ENCODE measurements at regions not wholly inside any gene's neighbourhood (a gene's known extent, or its start where the extent isn't known, plus 50 kb on each side); places are given as distances from the start of the nearest gene placed in this dataset.

GRCh38 chrX:39242187-39242586 is 440.9 kb downstream of the MID1IP1 start:
- no peaks in the 10 kb centered on the region for H3K9me3 Mint-ChIP-seq
- H3K27ac ChIP-seq (ENCODE audit: low read depth, low read length) = no peak overlapping the region
- no peaks in the 10 kb centered on the region for H3K9me3 ChIP-seq (ENCODE audit: control insufficient read depth in 1 of 2, low read length in 2 of 2)
- no peaks in the 10 kb centered on the region for H3K27me3 ChIP-seq (ENCODE audit: insufficient read depth, low read length)
- ChIA-PET POLR2A (ENCODE audit: partially characterized antibody) (no interaction called here), CTCF (ENCODE audit: partially characterized antibody) (interaction anchor here (1.1 to 4.9 kb wide), 6 partner anchors 11 to 476 kb away, joined by 3 to 15 read pairs (median 4); no protein-coding TSS in a partner anchor)
- H3K4me3 Mint-ChIP-seq = no peak overlapping the region
- H3K27ac Mint-ChIP-seq = no peak overlapping the region
- no peaks in the 10 kb centered on the region for H3K4me1 ChIP-seq (ENCODE audit: insufficient read depth, low read length)
- no peaks in the 10 kb centered on the region for H3K36me3 ChIP-seq (ENCODE audit: insufficient read depth, low read length)
- no peaks in the 10 kb centered on the region for H3K4me1 Mint-ChIP-seq
- DNase-seq = peak in 4 of 5 donors; percentile 14 to 27 (median 20)
- H3K4me3 ChIP-seq (ENCODE audit: low read length in 2 of 2) = no peak overlapping the region
- no peaks in the 10 kb centered on the region for H3K27me3 Mint-ChIP-seq
- no peaks in the 10 kb centered on the region for H3K36me3 Mint-ChIP-seq
- intact Hi-C loops (cut with micrococcal nuclease) = loop anchor here (1.0 to 5.0 kb wide), 4 partner anchors 79 to 580 kb away; no protein-coding TSS in a partner anchor

DNA sequence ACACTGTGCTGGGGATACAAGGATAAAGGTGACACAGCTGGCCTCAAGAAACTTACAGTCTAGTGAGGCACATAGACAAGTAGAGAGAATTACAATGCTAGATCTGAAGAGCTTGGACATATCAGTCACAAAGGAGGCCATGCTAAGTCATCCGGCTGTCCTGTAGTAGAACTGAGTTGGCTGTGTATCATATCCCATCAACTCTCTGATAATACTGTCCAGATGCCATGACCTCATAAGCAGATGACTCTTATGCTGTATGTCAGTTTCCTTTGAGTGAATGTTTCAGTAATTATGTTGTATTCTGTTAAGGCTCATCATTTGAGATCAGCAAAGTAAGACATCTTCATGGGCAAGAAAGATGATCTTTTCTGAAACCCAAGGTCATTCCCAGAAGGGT is 442.9 kb downstream of the MID1IP1 start:
- intact Hi-C loops (cut with micrococcal nuclease) = loop anchor here (5.0 kb wide), 2 partner anchors 477 to 582 kb away; no protein-coding TSS in a partner anchor
- H3K36me3 ChIP-seq (ENCODE audit: insufficient read depth, low read length) = no peaks in the 10 kb centered on the region
- no peaks in the 10 kb centered on the region for H3K27me3 ChIP-seq (ENCODE audit: insufficient read depth, low read length)
- no peak overlapping the region for H3K4me3 ChIP-seq (ENCODE audit: low read length in 2 of 2)
- POLR2A ChIA-PET (ENCODE audit: partially characterized antibody) = no interaction called here
- Mint-ChIP-seq H3K27me3 (no peaks in the 10 kb centered on the region), H3K27ac (no peak overlapping the region), H3K4me1 (no peaks in the 10 kb centered on the region), H3K4me3 (no peak overlapping the region), H3K36me3 (no peaks in the 10 kb centered on the region), H3K9me3 (no peaks in the 10 kb centered on the region)
- no peak overlapping the region for H3K27ac ChIP-seq (ENCODE audit: low read depth, low read length)
- CTCF ChIA-PET (ENCODE audit: partially characterized antibody) = interaction anchor here (4.9 kb wide), 1 partner anchor 81 kb away, joined by 15 read pairs; no protein-coding TSS in a partner anchor
- no peaks in the 10 kb centered on the region for H3K9me3 ChIP-seq (ENCODE audit: control insufficient read depth in 1 of 2, low read length in 2 of 2)
- no peak for DNase-seq
- no peaks in the 10 kb centered on the region for H3K4me1 ChIP-seq (ENCODE audit: insufficient read depth, low read length)

DNA sequence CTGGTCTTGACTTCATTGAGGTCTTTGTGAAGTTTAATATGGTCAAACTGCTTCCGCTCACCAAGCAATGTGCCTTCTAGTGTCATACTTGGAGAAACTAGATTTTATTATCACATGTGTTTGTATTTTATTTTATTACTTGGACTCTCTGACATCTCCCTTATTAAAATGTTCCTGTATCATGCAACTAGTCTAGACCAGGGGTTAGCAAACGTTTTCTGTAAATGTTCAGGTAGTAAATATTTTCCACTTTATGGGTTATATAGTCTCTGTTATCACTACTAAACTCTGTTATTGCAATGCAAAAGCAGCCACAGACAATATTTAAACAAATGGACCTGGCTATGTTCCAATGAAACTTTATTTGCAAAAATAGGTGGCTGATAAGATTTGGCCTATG is 443.8 kb downstream of the MID1IP1 start:
- H3K4me3 ChIP-seq (ENCODE audit: low read length in 2 of 2) = no peak overlapping the region
- no peaks in the 10 kb centered on the region for H3K27me3 ChIP-seq (ENCODE audit: insufficient read depth, low read length)
- POLR2A ChIA-PET (ENCODE audit: partially characterized antibody) = no interaction called here
- Mint-ChIP-seq H3K27me3 (no peaks in the 10 kb centered on the region), H3K36me3 (no peaks in the 10 kb centered on the region), H3K9me3 (no peaks in the 10 kb centered on the region), H3K27ac (no peak overlapping the region), H3K4me3 (no peak overlapping the region), H3K4me1 (no peaks in the 10 kb centered on the region)
- no peak for DNase-seq
- H3K36me3 ChIP-seq (ENCODE audit: insufficient read depth, low read length) = no peaks in the 10 kb centered on the region
- no peak overlapping the region for H3K27ac ChIP-seq (ENCODE audit: low read depth, low read length)
- H3K4me1 ChIP-seq (ENCODE audit: insufficient read depth, low read length) = no peaks in the 10 kb centered on the region
- H3K9me3 ChIP-seq (ENCODE audit: control insufficient read depth in 1 of 2, low read length in 2 of 2) = no peaks in the 10 kb centered on the region
- CTCF ChIA-PET (ENCODE audit: partially characterized antibody) = no interaction called here
- intact Hi-C loops (cut with micrococcal nuclease) = no loop called here

DNA sequence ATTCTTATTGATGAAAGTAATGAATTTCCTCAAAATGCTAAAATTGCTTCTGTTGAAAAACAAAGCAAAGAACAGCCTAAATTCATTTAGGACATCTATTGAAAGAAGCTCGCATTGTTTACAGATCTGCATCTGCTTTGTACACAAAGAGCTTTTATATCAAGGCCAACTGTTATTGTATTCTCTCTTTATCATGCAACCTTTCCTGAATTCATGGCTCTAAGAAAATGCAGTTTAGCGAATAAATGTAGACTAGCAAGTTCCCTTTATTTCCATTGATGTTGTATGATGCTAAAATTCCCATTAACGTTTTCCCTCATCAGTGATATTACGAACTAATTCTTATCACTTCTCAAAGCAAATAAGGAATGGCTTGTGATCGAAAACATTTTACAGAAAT is 446.3 kb downstream of the MID1IP1 start:
- intact Hi-C loops (cut with micrococcal nuclease) = no loop called here
- Mint-ChIP-seq H3K27ac (no peak overlapping the region), H3K36me3 (no peaks in the 10 kb centered on the region), H3K9me3 (no peaks in the 10 kb centered on the region), H3K4me3 (no peak overlapping the region), H3K27me3 (no peaks in the 10 kb centered on the region), H3K4me1 (peaks cover 0 to 11% (median 8%) of the 10 kb centered on the region in 4 donors)
- Histone ChIP-seq H3K4me1 (ENCODE audit: insufficient read depth, low read length) (peaks cover 5% of the 10 kb centered on the region), H3K4me3 (ENCODE audit: low read length in 2 of 2) (no peak overlapping the region), H3K27me3 (ENCODE audit: insufficient read depth, low read length) (no peaks in the 10 kb centered on the region), H3K36me3 (ENCODE audit: insufficient read depth, low read length) (no peaks in the 10 kb centered on the region), H3K27ac (ENCODE audit: low read depth, low read length) (no peak overlapping the region), H3K9me3 (ENCODE audit: control insufficient read depth in 1 of 2, low read length in 2 of 2) (no peaks in the 10 kb centered on the region)
- ChIA-PET POLR2A (ENCODE audit: partially characterized antibody) (no interaction called here), CTCF (ENCODE audit: partially characterized antibody) (no interaction called here)
- DNase-seq = no peak

GRCh38 chrX:39248330-39248729 is 447.1 kb downstream of the MID1IP1 start:
- Histone ChIP-seq H3K27ac (ENCODE audit: low read depth, low read length) (no peak overlapping the region), H3K36me3 (ENCODE audit: insufficient read depth, low read length) (no peaks in the 10 kb centered on the region), H3K9me3 (ENCODE audit: control insufficient read depth in 1 of 2, low read length in 2 of 2) (no peaks in the 10 kb centered on the region), H3K4me3 (ENCODE audit: low read length in 2 of 2) (no peak overlapping the region), H3K4me1 (ENCODE audit: insufficient read depth, low read length) (peaks cover 5% of the 10 kb centered on the region), H3K27me3 (ENCODE audit: insufficient read depth, low read length) (no peaks in the 10 kb centered on the region)
- Mint-ChIP-seq H3K4me3 (no peak overlapping the region), H3K27ac (no peak overlapping the region), H3K4me1 (peaks cover 0 to 12% (median 8%) of the 10 kb centered on the region in 4 donors), H3K27me3 (no peaks in the 10 kb centered on the region), H3K36me3 (no peaks in the 10 kb centered on the region), H3K9me3 (no peaks in the 10 kb centered on the region)
- POLR2A ChIA-PET (ENCODE audit: partially characterized antibody) = no interaction called here
- no peak for DNase-seq
- intact Hi-C loops (cut with micrococcal nuclease) = no loop called here
- CTCF ChIA-PET (ENCODE audit: partially characterized antibody) = no interaction called here

DNA sequence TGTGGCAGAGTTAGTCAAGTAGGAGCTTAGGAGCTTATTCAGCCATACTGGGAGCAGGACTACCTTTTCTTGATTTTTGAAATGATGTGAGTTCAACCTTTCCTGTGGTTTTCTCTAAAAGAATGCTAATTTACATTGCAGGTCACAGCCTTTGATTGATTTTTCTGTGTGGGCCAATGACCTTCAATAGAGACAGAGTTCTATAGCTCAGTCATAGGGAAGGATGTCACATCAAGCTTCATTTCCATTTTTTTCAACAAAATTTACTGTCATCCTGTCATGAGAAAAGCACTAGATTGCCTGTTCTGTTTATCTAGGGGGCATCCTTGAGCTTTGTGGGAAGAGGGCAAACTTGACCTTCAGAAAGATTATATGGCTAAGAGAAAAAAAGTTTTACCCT is 448.7 kb downstream of the MID1IP1 start:
- Histone ChIP-seq H3K4me1 (ENCODE audit: insufficient read depth, low read length) (peaks cover 5% of the 10 kb centered on the region), H3K27me3 (ENCODE audit: insufficient read depth, low read length) (no peaks in the 10 kb centered on the region), H3K4me3 (ENCODE audit: low read length in 2 of 2) (no peak overlapping the region), H3K9me3 (ENCODE audit: control insufficient read depth in 1 of 2, low read length in 2 of 2) (no peaks in the 10 kb centered on the region), H3K36me3 (ENCODE audit: insufficient read depth, low read length) (no peaks in the 10 kb centered on the region), H3K27ac (ENCODE audit: low read depth, low read length) (no peak overlapping the region)
- no peak overlapping the region for H3K4me3 Mint-ChIP-seq
- no peak overlapping the region for H3K27ac Mint-ChIP-seq
- ChIA-PET POLR2A (ENCODE audit: partially characterized antibody) (no interaction called here), CTCF (ENCODE audit: partially characterized antibody) (no interaction called here)
- no peaks in the 10 kb centered on the region for H3K36me3 Mint-ChIP-seq
- intact Hi-C loops (cut with micrococcal nuclease) = no loop called here
- H3K4me1 Mint-ChIP-seq = peaks cover 0 to 12% (median 8%) of the 10 kb centered on the region in 4 donors
- DNase-seq = no peak
- no peaks in the 10 kb centered on the region for H3K9me3 Mint-ChIP-seq
- no peaks in the 10 kb centered on the region for H3K27me3 Mint-ChIP-seq

DNA sequence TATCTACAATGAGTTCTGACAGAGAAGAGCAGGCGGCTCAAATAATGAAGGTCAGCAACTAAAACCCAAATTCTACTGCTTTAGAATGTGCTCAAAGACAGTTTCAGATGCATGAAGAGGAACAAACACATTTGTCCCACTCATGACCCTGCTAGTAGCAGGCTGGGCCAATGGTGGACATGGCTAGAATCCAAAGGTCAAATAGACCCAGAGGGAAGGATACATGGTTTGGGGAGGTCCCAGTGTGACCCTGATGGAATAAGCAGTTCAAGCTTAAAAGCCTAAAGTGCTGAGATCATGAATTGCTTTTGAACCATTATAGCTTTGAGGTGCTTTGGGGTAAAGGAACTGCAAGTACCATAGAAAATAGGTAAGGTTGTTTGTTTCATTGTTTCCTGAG is 450.7 kb downstream of the MID1IP1 start:
- Histone ChIP-seq H3K36me3 (ENCODE audit: insufficient read depth, low read length) (no peaks in the 10 kb centered on the region), H3K4me3 (ENCODE audit: low read length in 2 of 2) (no peak overlapping the region), H3K27me3 (ENCODE audit: insufficient read depth, low read length) (no peaks in the 10 kb centered on the region), H3K9me3 (ENCODE audit: control insufficient read depth in 1 of 2, low read length in 2 of 2) (no peaks in the 10 kb centered on the region), H3K4me1 (ENCODE audit: insufficient read depth, low read length) (peaks cover 5% of the 10 kb centered on the region), H3K27ac (ENCODE audit: low read depth, low read length) (no peak overlapping the region)
- Mint-ChIP-seq H3K27me3 (no peaks in the 10 kb centered on the region), H3K36me3 (no peaks in the 10 kb centered on the region), H3K4me1 (peaks cover 0 to 12% (median 8%) of the 10 kb centered on the region in 4 donors), H3K4me3 (no peak overlapping the region), H3K9me3 (no peaks in the 10 kb centered on the region), H3K27ac (no peak overlapping the region)
- ChIA-PET CTCF (ENCODE audit: partially characterized antibody) (no interaction called here), POLR2A (ENCODE audit: partially characterized antibody) (no interaction called here)
- intact Hi-C loops (cut with micrococcal nuclease) = no loop called here
- no peak for DNase-seq

DNA sequence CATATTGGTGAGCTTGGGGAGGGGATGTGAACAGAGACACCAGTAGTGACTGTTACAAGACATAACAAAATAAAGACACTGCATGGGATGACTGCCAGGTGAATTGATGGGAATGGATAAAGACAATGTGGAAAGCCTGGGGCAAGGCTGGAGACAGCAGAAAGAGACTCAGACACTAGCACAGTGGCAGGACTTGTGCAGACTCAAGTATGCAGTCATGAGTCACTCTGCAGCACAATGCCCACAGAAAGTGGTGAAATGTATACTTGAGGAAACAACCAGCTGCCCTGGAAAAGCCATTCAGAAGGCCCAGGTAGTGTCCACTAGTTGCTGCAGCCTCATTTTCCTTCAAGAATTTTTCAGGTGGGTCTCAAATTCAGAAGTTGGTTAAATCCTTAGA is 452.3 kb downstream of the MID1IP1 start:
- CTCF ChIA-PET (ENCODE audit: partially characterized antibody) = interaction anchor here (0.5 to 1.1 kb wide), 2 partner anchors 12 to 218 kb away, joined by 3 to 4 read pairs; no protein-coding TSS in a partner anchor
- no peaks in the 10 kb centered on the region for H3K9me3 ChIP-seq (ENCODE audit: control insufficient read depth in 1 of 2, low read length in 2 of 2)
- no peak overlapping the region for H3K27ac Mint-ChIP-seq
- no peak overlapping the region for H3K4me3 Mint-ChIP-seq
- no peak overlapping the region for H3K27ac ChIP-seq (ENCODE audit: low read depth, low read length)
- H3K4me1 Mint-ChIP-seq = peaks cover 0 to 12% (median 8%) of the 10 kb centered on the region in 4 donors
- no peaks in the 10 kb centered on the region for H3K36me3 ChIP-seq (ENCODE audit: insufficient read depth, low read length)
- H3K27me3 ChIP-seq (ENCODE audit: insufficient read depth, low read length) = no peaks in the 10 kb centered on the region
- H3K4me1 ChIP-seq (ENCODE audit: insufficient read depth, low read length) = peaks cover 5% of the 10 kb centered on the region
- POLR2A ChIA-PET (ENCODE audit: partially characterized antibody) = no interaction called here
- H3K36me3 Mint-ChIP-seq = no peaks in the 10 kb centered on the region
- intact Hi-C loops (cut with micrococcal nuclease) = no loop called here
- H3K4me3 ChIP-seq (ENCODE audit: low read length in 2 of 2) = no peak overlapping the region
- no peak for DNase-seq
- H3K9me3 Mint-ChIP-seq = no peaks in the 10 kb centered on the region
- H3K27me3 Mint-ChIP-seq = no peaks in the 10 kb centered on the region

Data from CD4-positive, alpha-beta memory T cell (primary cell).